ENCODE measurements at regions not wholly inside any gene's neighbourhood (a gene's known extent, or its start where the extent isn't known, plus 50 kb on each side); places are given as distances from the start of the nearest gene placed in this dataset.

- Histone ChIP-seq H4K20me1 (ENCODE audit: insufficient read depth) (no peaks in the 10 kb centered on the region), H3K9ac (no peak overlapping the region), H3K79me2 (ENCODE audit: insufficient read depth) (no peaks in the 10 kb centered on the region), H3K4me1 (ENCODE audit: control insufficient read depth in 1 of 2, insufficient read depth in 2 of 2, low read depth in 1 of 2, low read length in 1 of 2) (no peaks in the 10 kb centered on the region), H3K4me3 (ENCODE audit: low read depth in 2 of 2, low read length in 1 of 2) (no peak overlapping the region), H2AFZ (ENCODE audit: low read depth) (no peak overlapping the region), H3K27me3 (ENCODE audit: insufficient read depth) (no peaks in the 10 kb centered on the region), H3K27ac (ENCODE audit: low read depth in 2 of 2, low read length in 1 of 2) (no peak overlapping the region), H3F3A (replicated peaks; ENCODE audit: insufficient read depth) (no peaks in the 10 kb centered on the region), H3K9me2 (no peaks in the 10 kb centered on the region), H3K4me2 (no peak overlapping the region), H3K36me3 (replicated peaks in 1 of 2; ENCODE audit: control insufficient read depth in 1 of 2, insufficient read depth in 2 of 2, low read length in 1 of 2) (no peaks in the 10 kb centered on the region), H3K9me3 (no peaks in the 10 kb centered on the region)
- TF ChIP-seq IRF3 (IDR thresholded peaks at IDR 0.05; ENCODE audit: low read depth, low read length) = no peak
- TF ChIP-seq REST (IDR thresholded peaks at IDR 0.05; ENCODE audit: low read depth, low read length) = no peak
- TF ChIP-seq TAF1 (IDR thresholded peaks at IDR 0.05; ENCODE audit: borderline replicate concordance, low read depth, low read length) = no peak
- no peak for TF ChIP-seq CTCF (IDR thresholded peaks at IDR 0.05)
- TF ChIP-seq MXI1 (IDR thresholded peaks at IDR 0.05; ENCODE audit: low read depth, low read length) = no peak
- no peak for TF ChIP-seq PBX3 (IDR thresholded peaks at IDR 0.05)
- no peak for TF ChIP-seq FOXJ3 (CRISPR knock-in tag; IDR thresholded peaks at IDR 0.05)
- no peak for TF ChIP-seq USF1 (IDR thresholded peaks at IDR 0.05; ENCODE audit: borderline replicate concordance, low read depth)
- no peak for TF ChIP-seq GATA2 (CRISPR knock-in tag; IDR thresholded peaks at IDR 0.05)
- TF ChIP-seq EP300 (IDR thresholded peaks at IDR 0.05; ENCODE audit: borderline replicate concordance in 1 of 2, low read depth in 1 of 2, low read length in 1 of 2) = no peak
- POLR2A ChIA-PET = no interaction called here
- WGBS (ENCODE audit: low lambda C conversion rate) = 0% methylated on average over 5 of the region's 5 CpGs
- no peak for DNase-seq
- CTCF ChIA-PET = no interaction called here
Measured at GRCh38 chr12:54786081-54786480, 68.2 kb upstream of the MUCL1 start.

Measured in SK-N-SH (cell line).